Endothelial cell of umbilical vein (primary cell): ENCODE measurements at regions not wholly inside any gene's neighbourhood (a gene's known extent, or its start where the extent isn't known, plus 50 kb on each side); places are given as distances from the start of the nearest gene placed in this dataset.

ENCODE experiments used
- BruUV-seq: library from RNA; stranded (reverse); fragments of 400-500 nt; replicated peaks from 2 replicates; lab custom pipeline; 2021; lab: Mats Ljungman, UMichigan
- CTCF ChIA-PET: fragments of 300-600, 350-600 bp; sonication (Branson Sonifier 250); formaldehyde crosslinking; loops from one replicate; lab custom pipeline; 2021; ENCODE audit warnings: antibody characterized with exemption, inconsistent platforms; lab: Charles Lee
- POLR2A ChIA-PET: fragments of 300-600, 350-600 bp; sonication (Branson Sonifier 250); formaldehyde crosslinking; loops from one replicate; lab custom pipeline; 2021; ENCODE audit warnings: antibody characterized with exemption, inconsistent platforms; lab: Charles Lee
- DNase-seq: peaks from one replicate; pipeline ENCODE4 v3.0.0-alpha.2; 2011; ENCODE audit warnings: low read depth, low spot score
- FAIRE-seq: peaks from 2 replicates; lab custom pipeline; 2011; peaks lifted over from hg19 to GRCh38; lab: Jason Lieb, UNC
- H2AFZ ChIP-seq: 2 replicates; pipeline ENCODE4 v1.6.0; 2012; ENCODE audit warnings: low read depth, low read length, control low read depth, inconsistent platforms
- H3K27ac ChIP-seq: 2 replicates; pipeline ENCODE4 v1.5.1; 2011; ENCODE audit warnings: low read depth, mild to moderate bottlenecking, control low read depth, low read length, moderate library complexity; ENCODE audit not compliant: insufficient read depth
- H3K27me3 ChIP-seq, 2 experiments: 2 replicates each; pipeline versions ENCODE4 v1.6.0 to v1.6.1; 2011; ENCODE audit warnings: low read length in 2 of 2, mixed read lengths in 1 of 2; ENCODE audit not compliant: control insufficient read depth in 2 of 2, insufficient read depth in 2 of 2
- H3K36me3 ChIP-seq, 2 experiments: 2 replicates in 1 of 2; 3 replicates in 1 of 2; pipeline ENCODE4 v1.5.1; 2011; ENCODE audit warnings: low read length in 2 of 2, mild to moderate bottlenecking in 1 of 2, moderate library complexity in 1 of 2; ENCODE audit not compliant: control insufficient read depth in 2 of 2, insufficient read depth in 2 of 2; ENCODE audit errors: extremely low read depth in 1 of 2
- H3K4me1 ChIP-seq: 3 replicates; pipeline ENCODE4 v1.5.1; 2011; ENCODE audit warnings: mild to moderate bottlenecking, low read length; ENCODE audit not compliant: control insufficient read depth, insufficient read depth; ENCODE audit errors: extremely low read depth
- H3K4me2 ChIP-seq: 2 replicates; pipeline ENCODE4 v1.6.1; 2011; ENCODE audit warnings: low read length, control low read depth, mixed read lengths; ENCODE audit not compliant: insufficient read depth
- H3K4me3 ChIP-seq, 3 experiments: fragments of 200-600 bp in 1 of 3; sonication (generic), shearing (Covaris generic) in 1 of 3; replicated peaks in 1 of 3; 2 replicates each; pipeline ENCODE4 v1.5.1; 2011 to 2016; ENCODE audit warnings: control low read depth in 3 of 3, low read length in 3 of 3, mild to moderate bottlenecking in 2 of 3, inconsistent platforms in 1 of 3, low read depth in 1 of 3, moderate library complexity in 1 of 3; ENCODE audit not compliant: insufficient read depth in 1 of 3
- H3K79me2 ChIP-seq: 2 replicates; pipeline ENCODE4 v1.6.0; 2012; ENCODE audit warnings: low read length, inconsistent platforms; ENCODE audit not compliant: control insufficient read depth, insufficient read depth
- H3K9ac ChIP-seq: replicated peaks from 2 replicates; pipeline ENCODE3; 2011; ENCODE audit warnings: low read length, control low read depth; ENCODE audit not compliant: insufficient read depth; ENCODE audit errors: extremely low read depth
- H3K9me1 ChIP-seq: replicated peaks from 3 replicates; pipeline ENCODE4 v1.6.0; 2011; ENCODE audit warnings: mild to moderate bottlenecking, low read length; ENCODE audit not compliant: control insufficient read depth, insufficient read depth; ENCODE audit errors: extremely low read depth
- H3K9me3 ChIP-seq: replicated peaks from 2 replicates; pipeline ENCODE4 v1.5.1; 2012; ENCODE audit warnings: low read length, inconsistent platforms; ENCODE audit not compliant: control insufficient read depth, insufficient read depth
- H4K20me1 ChIP-seq: replicated peaks from 2 replicates; pipeline ENCODE3; 2011; ENCODE audit warnings: mild to moderate bottlenecking, low read length; ENCODE audit not compliant: control insufficient read depth, insufficient read depth; ENCODE audit errors: extremely low read depth
- EZH2 ChIP-seq: IDR thresholded peaks from 2 replicates; pipeline ENCODE4 v1.6.1; 2012; ENCODE audit warnings: borderline replicate concordance, low read depth, mild to moderate bottlenecking, moderate library complexity, low read length, inconsistent platforms; ENCODE audit not compliant: severe bottlenecking
- FOS ChIP-seq: IDR thresholded peaks from 2 replicates; pipeline ENCODE4 v1.6.1; 2011; ENCODE audit warnings: mild to moderate bottlenecking, low read length, moderate library complexity, borderline replicate concordance; ENCODE audit not compliant: insufficient read depth
- GATA2 ChIP-seq: IDR thresholded peaks from 2 replicates; pipeline ENCODE4 v1.7.0; 2011; ENCODE audit warnings: low read depth, mild to moderate bottlenecking, moderate library complexity, mixed read lengths, low read length; ENCODE audit not compliant: insufficient read length, insufficient read depth
- JUN ChIP-seq: IDR thresholded peaks from 2 replicates; pipeline ENCODE4 v1.6.1; 2011; ENCODE audit warnings: borderline replicate concordance, low read depth; ENCODE audit not compliant: insufficient read length, insufficient read depth
- MYC ChIP-seq: IDR thresholded peaks from one replicate; pipeline ENCODE4 v1.6.1; 2011; ENCODE audit warnings: mild to moderate bottlenecking, low read depth, low read length
- POLR2A ChIP-seq: IDR thresholded peaks from 2 replicates; pipeline ENCODE4 v1.6.1; 2012; ENCODE audit warnings: low read depth, mild to moderate bottlenecking, control low read depth, low read length
- POLR2AphosphoS5 ChIP-seq: IDR thresholded peaks from 2 replicates; pipeline ENCODE4 v1.6.1; 2012; ENCODE audit warnings: low read depth, mild to moderate bottlenecking, control low read depth, low read length, moderate library complexity; ENCODE audit not compliant: insufficient read depth
- dilution Hi-C: fragments of 300-500 bp; cut with MboI; formaldehyde crosslinking; loops from one replicate; pipeline ENCODE4 v1.15.0; 2019; ENCODE audit warnings: low sequenced_read_pairs; ENCODE audit not compliant: extremely low pct_ligation_motif_present
- intact Hi-C: fragments of 100-400 bp; cut with micrococcal nuclease; formaldehyde crosslinking; loops from one replicate; pipeline ENCODE4 v1.10.0; 2022
- TF ChIP-seq, protein P1 (sequence below): IDR thresholded peaks from 2 replicates; pipeline ENCODE4 v1.6.1; 2011; ENCODE audit not compliant: insufficient read depth, insufficient read length
- TF ChIP-seq, protein P2 (sequence below), 2 donors: IDR thresholded peaks; 1 replicate in 1 of 2; 2 replicates in 1 of 2; pipeline ENCODE4 v1.5.1; 2011; ENCODE audit warnings: low read length in 2 of 2, mild to moderate bottlenecking in 2 of 2, moderate library complexity in 2 of 2, control low read depth in 1 of 2, inconsistent platforms in 1 of 2, low read depth in 1 of 2; ENCODE audit not compliant: insufficient read depth in 1 of 2; ENCODE audit errors: extremely low read depth in 1 of 2

DNA sequence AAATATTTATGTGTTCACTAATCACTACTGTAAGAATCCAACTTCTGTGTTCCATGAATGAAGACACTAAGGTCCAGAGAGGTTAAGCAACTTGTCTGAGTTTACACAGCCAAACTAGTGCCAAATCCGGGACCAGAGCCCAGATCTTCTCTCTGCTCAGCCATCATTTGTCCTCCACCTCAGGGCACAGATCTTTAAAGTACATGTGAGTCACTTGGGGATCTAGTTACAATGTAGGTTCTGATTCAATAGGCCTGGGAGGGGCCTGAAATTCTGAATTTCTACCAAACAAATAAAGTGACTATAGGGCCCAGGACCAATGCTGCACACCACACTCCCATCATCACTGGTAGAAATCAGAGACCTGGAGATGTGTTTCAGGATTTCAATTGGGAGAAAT is 162.9 kb downstream of the GXYLT1 start:
- Histone ChIP-seq H3K4me3 (no peak overlapping the region), H3K9me3 (no peaks in the 10 kb centered on the region), H4K20me1 (no peaks in the 10 kb centered on the region), H3K4me2 (no peak overlapping the region), H3K36me3 (no peaks in the 10 kb centered on the region), H2AFZ (no peak overlapping the region), H3K4me1 (no peaks in the 10 kb centered on the region), H3K27ac (no peak overlapping the region), H3K27me3 (no peaks in the 10 kb centered on the region), H3K9ac (no peak overlapping the region), H3K79me2 (no peaks in the 10 kb centered on the region), H3K9me1 (no peaks in the 10 kb centered on the region)
- TF ChIP-seq JUN (no peak), GATA2 (no peak), FOS (no peak), EZH2 (no peak), POLR2A (no peak), MYC (no peak), POLR2AphosphoS5 (no peak)
- TF ChIP-seq, protein P1, sequence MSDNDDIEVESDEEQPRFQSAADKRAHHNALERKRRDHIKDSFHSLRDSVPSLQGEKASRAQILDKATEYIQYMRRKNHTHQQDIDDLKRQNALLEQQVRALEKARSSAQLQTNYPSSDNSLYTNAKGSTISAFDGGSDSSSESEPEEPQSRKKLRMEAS = no peak
- TF ChIP-seq, protein P2, sequence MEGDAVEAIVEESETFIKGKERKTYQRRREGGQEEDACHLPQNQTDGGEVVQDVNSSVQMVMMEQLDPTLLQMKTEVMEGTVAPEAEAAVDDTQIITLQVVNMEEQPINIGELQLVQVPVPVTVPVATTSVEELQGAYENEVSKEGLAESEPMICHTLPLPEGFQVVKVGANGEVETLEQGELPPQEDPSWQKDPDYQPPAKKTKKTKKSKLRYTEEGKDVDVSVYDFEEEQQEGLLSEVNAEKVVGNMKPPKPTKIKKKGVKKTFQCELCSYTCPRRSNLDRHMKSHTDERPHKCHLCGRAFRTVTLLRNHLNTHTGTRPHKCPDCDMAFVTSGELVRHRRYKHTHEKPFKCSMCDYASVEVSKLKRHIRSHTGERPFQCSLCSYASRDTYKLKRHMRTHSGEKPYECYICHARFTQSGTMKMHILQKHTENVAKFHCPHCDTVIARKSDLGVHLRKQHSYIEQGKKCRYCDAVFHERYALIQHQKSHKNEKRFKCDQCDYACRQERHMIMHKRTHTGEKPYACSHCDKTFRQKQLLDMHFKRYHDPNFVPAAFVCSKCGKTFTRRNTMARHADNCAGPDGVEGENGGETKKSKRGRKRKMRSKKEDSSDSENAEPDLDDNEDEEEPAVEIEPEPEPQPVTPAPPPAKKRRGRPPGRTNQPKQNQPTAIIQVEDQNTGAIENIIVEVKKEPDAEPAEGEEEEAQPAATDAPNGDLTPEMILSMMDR (IDR thresholded peaks at IDR 0.05; ENCODE audit: extremely low read depth in 1 of 2, insufficient read depth in 1 of 2, low read depth in 1 of 2, low read length in 2 of 2) = no peak
- CTCF ChIA-PET = interaction anchor here (1.2 to 1.3 kb wide), 2 partner anchors 11 to 42 kb away, joined by 3 to 4 read pairs; no protein-coding TSS in a partner anchor
- FAIRE-seq (no peak), DNase-seq (no peak)
- POLR2A ChIA-PET = no interaction called here
- intact Hi-C loops (no loop called here), dilution Hi-C loops (no loop called here)
- no TSS peak for BruUV-seq
